KMS-11 (cell line): ENCODE measurements at regions not wholly inside any gene's neighbourhood (a gene's known extent, or its start where the extent isn't known, plus 50 kb on each side); places are given as distances from the start of the nearest gene placed in this dataset.
"Not testable (repeated sequence)": the region's sequence is repeated elsewhere in the genome, so short reads cannot be mapped to it uniquely, and the experiment has no call there.

Experiments used
- H2AFZ ChIP-seq: fragments of 200-600 bp; sonication (generic); 2 replicates; pipeline ENCODE4 v1.6.1; 2016; ENCODE audit warnings: antibody characterized with exemption, mixed run types, low read depth
- H3K27ac ChIP-seq: fragments of 200-600 bp; sonication (generic); 2 replicates; pipeline ENCODE4 v1.6.1; 2016; ENCODE audit warnings: mild to moderate bottlenecking, mixed run types
- H3K27me3 ChIP-seq: fragments of 200-600 bp; sonication (generic); 2 replicates; pipeline ENCODE4 v1.6.1; 2017; ENCODE audit warnings: mild to moderate bottlenecking, low read depth, mixed run types, moderate library complexity; ENCODE audit not compliant: insufficient read depth
- H3K36me3 ChIP-seq: fragments of 200-600 bp; sonication (generic); 2 replicates; pipeline ENCODE4 v1.6.1; 2017; ENCODE audit warnings: mild to moderate bottlenecking, mixed run types; ENCODE audit not compliant: insufficient read depth
- H3K4me1 ChIP-seq: fragments of 200-600 bp; sonication (generic); 2 replicates; pipeline ENCODE4 v1.6.1; 2016; ENCODE audit warnings: mild to moderate bottlenecking, low read depth, mixed run types; ENCODE audit not compliant: poor library complexity, severe bottlenecking
- H3K4me2 ChIP-seq: fragments of 200-600 bp; sonication (generic); 2 replicates; pipeline ENCODE4 v1.7.0; 2016; ENCODE audit warnings: mild to moderate bottlenecking, mixed run types
- H3K4me3 ChIP-seq: fragments of 200-600 bp; sonication (generic); IDR thresholded peaks from 2 replicates; pipeline ENCODE4 v1.6.1; 2017; ENCODE audit warnings: low read depth, low read length, mixed read lengths; ENCODE audit not compliant: insufficient read depth
- H3K79me2 ChIP-seq: fragments of 200-600 bp; sonication (generic); 2 replicates; pipeline ENCODE4 v1.6.1; 2016; ENCODE audit warnings: low read depth, mixed run types; ENCODE audit not compliant: insufficient read depth
- H3K9ac ChIP-seq: fragments of 200-600 bp; sonication (generic); 2 replicates; pipeline ENCODE4 v1.6.1; 2016; ENCODE audit warnings: mild to moderate bottlenecking, mixed run types
- H4K20me1 ChIP-seq: fragments of 200-600 bp; sonication (generic); 2 replicates; pipeline ENCODE4 v1.6.1; 2016; ENCODE audit warnings: mild to moderate bottlenecking, mixed run types; ENCODE audit not compliant: insufficient read depth
- CTCF ChIP-seq: fragments of 200-600 bp; sonication (generic); conservative IDR thresholded peaks from 2 replicates; pipeline ENCODE4 v1.6.1; 2017; ENCODE audit warnings: low read depth, mild to moderate bottlenecking, antibody characterized with exemption, low read length, moderate library complexity, mixed read lengths

- Histone ChIP-seq H3K79me2 (no peaks in the 10 kb centered on the region), H2AFZ (no peak overlapping the region), H3K27ac (no peak overlapping the region), H3K9ac (no peak overlapping the region), H3K36me3 (no peaks in the 10 kb centered on the region), H3K4me2 (no peak overlapping the region), H3K27me3 (no peaks in the 10 kb centered on the region), H3K4me1 (no peaks in the 10 kb centered on the region), H3K4me3 (no peak overlapping the region), H4K20me1 (no peaks in the 10 kb centered on the region)
- TF ChIP-seq CTCF = no peak
Measured at GRCh38 chr2:215724146-215724545, 288.3 kb upstream of the FN1 start.

- Histone ChIP-seq H4K20me1 (no peaks in the 10 kb centered on the region), H3K27ac (no peak overlapping the region), H3K9ac (no peak overlapping the region), H3K4me3 (no peak overlapping the region), H3K4me1 (no peaks in the 10 kb centered on the region), H2AFZ (no peak overlapping the region), H3K79me2 (no peaks in the 10 kb centered on the region), H3K27me3 (no peaks in the 10 kb centered on the region), H3K4me2 (no peak overlapping the region), H3K36me3 (no peaks in the 10 kb centered on the region)
- no peak for TF ChIP-seq CTCF
Measured at GRCh38 chr2:215723631-215724011, 287.8 kb upstream of the FN1 start.

- H2AFZ ChIP-seq = no peak overlapping the region
Measured at GRCh38 chr2:215722986-215723630, 287.2 kb upstream of the FN1 start.

GRCh38 chr2:215722125-215722524, 286.3 kb upstream of the FN1 start:
- no peaks in the 10 kb centered on the region for H4K20me1 ChIP-seq
- H3K4me2 ChIP-seq = no peak overlapping the region
- no peaks in the 10 kb centered on the region for H3K79me2 ChIP-seq
- H3K9ac ChIP-seq = no peak overlapping the region
- no peak overlapping the region for H3K4me3 ChIP-seq
- no peaks in the 10 kb centered on the region for H3K27me3 ChIP-seq
- H3K36me3 ChIP-seq = no peaks in the 10 kb centered on the region
- no peaks in the 10 kb centered on the region for H3K4me1 ChIP-seq
- no peak overlapping the region for H3K27ac ChIP-seq
- H2AFZ ChIP-seq = no peak overlapping the region
- TF ChIP-seq CTCF = no peak

More at GRCh38 chr2:215722986-215723630, 287.2 kb upstream of the FN1 start:
- Histone ChIP-seq H3K27me3 (no peaks in the 10 kb centered on the region), H4K20me1 (no peaks in the 10 kb centered on the region), H3K27ac (no peak overlapping the region), H3K4me1 (no peaks in the 10 kb centered on the region), H3K4me2 (no peak overlapping the region), H3K4me3 (no peak overlapping the region), H3K36me3 (no peaks in the 10 kb centered on the region), H3K9ac (no peak overlapping the region), H3K79me2 (no peaks in the 10 kb centered on the region)
- TF ChIP-seq CTCF = no peak

- not testable (repeated sequence) for H3K4me1 ChIP-seq, H3K4me3 ChIP-seq, H2AFZ ChIP-seq, H3K27ac ChIP-seq, H3K79me2 ChIP-seq, H3K27me3 ChIP-seq, H3K9ac ChIP-seq, H3K4me2 ChIP-seq, H4K20me1 ChIP-seq, H3K36me3 ChIP-seq
Measured at GRCh38 chr2:215721515-215721914, 285.6 kb upstream of the FN1 start.
